PC-9 (cell line): ENCODE measurements at regions not wholly inside any gene's neighbourhood (a gene's known extent, or its start where the extent isn't known, plus 50 kb on each side); places are given as distances from the start of the nearest gene placed in this dataset.

Source experiments
- EZH2 ChIP-seq: fragments of 200-600 bp; sonication (generic); IDR thresholded peaks from 2 replicates; pipeline ENCODE4 v1.8.0; 2017; ENCODE audit warnings: antibody characterized with exemption, low read depth
- TF ChIP-seq, protein P1 (sequence below): fragments of 200-600 bp; sonication (generic); conservative IDR thresholded peaks from 2 replicates; pipeline ENCODE4 v1.6.1; 2017; ENCODE audit warnings: mixed run types, antibody characterized with exemption, mild to moderate bottlenecking, moderate library complexity

DNA sequence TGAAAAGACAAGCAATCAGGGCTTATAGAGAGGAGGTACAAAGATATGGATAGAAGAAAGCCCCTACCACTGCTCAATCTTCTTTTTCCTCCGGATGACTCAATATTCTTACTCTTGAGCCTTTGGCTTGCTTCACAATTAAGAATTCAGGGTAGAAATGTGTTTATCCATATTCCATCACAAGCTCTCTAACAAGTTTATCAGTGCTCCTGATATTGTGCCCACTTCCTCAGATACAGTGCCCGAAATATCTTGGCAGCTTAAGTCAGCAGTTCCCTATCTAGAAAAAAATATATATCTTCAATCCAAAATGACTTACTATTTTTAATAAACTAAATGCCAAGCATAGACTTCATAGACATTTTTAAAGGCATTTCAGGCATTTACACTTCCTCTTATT lies 255.1 kb upstream of the FAT3 start:
- TF ChIP-seq, protein P1, sequence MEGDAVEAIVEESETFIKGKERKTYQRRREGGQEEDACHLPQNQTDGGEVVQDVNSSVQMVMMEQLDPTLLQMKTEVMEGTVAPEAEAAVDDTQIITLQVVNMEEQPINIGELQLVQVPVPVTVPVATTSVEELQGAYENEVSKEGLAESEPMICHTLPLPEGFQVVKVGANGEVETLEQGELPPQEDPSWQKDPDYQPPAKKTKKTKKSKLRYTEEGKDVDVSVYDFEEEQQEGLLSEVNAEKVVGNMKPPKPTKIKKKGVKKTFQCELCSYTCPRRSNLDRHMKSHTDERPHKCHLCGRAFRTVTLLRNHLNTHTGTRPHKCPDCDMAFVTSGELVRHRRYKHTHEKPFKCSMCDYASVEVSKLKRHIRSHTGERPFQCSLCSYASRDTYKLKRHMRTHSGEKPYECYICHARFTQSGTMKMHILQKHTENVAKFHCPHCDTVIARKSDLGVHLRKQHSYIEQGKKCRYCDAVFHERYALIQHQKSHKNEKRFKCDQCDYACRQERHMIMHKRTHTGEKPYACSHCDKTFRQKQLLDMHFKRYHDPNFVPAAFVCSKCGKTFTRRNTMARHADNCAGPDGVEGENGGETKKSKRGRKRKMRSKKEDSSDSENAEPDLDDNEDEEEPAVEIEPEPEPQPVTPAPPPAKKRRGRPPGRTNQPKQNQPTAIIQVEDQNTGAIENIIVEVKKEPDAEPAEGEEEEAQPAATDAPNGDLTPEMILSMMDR = no peak
- TF ChIP-seq EZH2 = no peak
